ENCODE measurements at regions not wholly inside any gene's neighbourhood (a gene's known extent, or its start where the extent isn't known, plus 50 kb on each side); places are given as distances from the start of the nearest gene placed in this dataset.

GRCh38 chr10:78862328-78862640 lies 206.5 kb upstream of the ZMIZ1 start:
- TF ChIP-seq POLR2AphosphoS5 (IDR thresholded peaks at IDR 0.05; ENCODE audit: borderline replicate concordance, low read depth, low read length) (no peak), EZH2 (IDR thresholded peaks at IDR 0.05) (no peak), FOXP2 (optimal IDR thresholded peaks at IDR 0.05; ENCODE audit: control extremely low read depth, extremely low read length, insufficient read depth) (no peak)

Measured in SK-N-MC (cell line).